H1 (cell line): ENCODE measurements at regions not wholly inside any gene's neighbourhood (a gene's known extent, or its start where the extent isn't known, plus 50 kb on each side); places are given as distances from the start of the nearest gene placed in this dataset.

Source experiments
- GTF2F1 ChIP-seq: IDR thresholded peaks from 2 replicates; pipeline ENCODE4 v1.6.1; 2012; ENCODE audit warnings: low read depth, low read length, improper control_type of control experiment, borderline replicate concordance
- KDM1A ChIP-seq: fragments of 200-600, 300-600 bp; sonication (generic); IDR thresholded peaks from 2 replicates; pipeline ENCODE4 v1.7.1; 2016; ENCODE audit warnings: mild to moderate bottlenecking, low read length, borderline replicate concordance
- MAX ChIP-seq: IDR thresholded peaks from 2 replicates; pipeline ENCODE4 v1.6.1; 2012; ENCODE audit warnings: inconsistent platforms
- YY1 ChIP-seq: IDR thresholded peaks from 2 replicates; pipeline ENCODE4 v1.6.1; 2011; ENCODE audit warnings: low read depth, mild to moderate bottlenecking, low read length

DNA sequence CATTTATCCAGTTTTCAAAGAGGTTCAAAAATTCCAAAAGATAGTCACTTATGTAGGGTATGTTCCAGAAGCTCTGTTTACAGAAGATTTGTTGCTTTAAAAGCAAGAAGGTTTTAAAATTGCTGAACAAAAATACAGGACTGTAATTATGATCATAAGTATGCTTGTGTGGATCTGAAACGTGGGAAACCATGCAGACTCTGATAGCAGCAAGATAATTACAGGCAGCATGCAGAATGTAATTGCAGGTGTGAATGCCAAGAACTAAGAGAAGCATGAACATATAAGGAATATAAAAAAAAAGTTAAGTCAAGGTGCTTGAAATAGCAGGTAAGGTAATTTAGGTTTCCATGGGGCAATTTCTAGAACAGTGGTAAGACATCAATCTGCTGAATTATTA lies 405.7 kb downstream of the ARL4A start (continued):
- TF ChIP-seq MAX (no peak), YY1 (no peak), GTF2F1 (no peak), KDM1A (no peak)
- TF ChIP-seq, all 59 proteins: peak for 0
